Activated T-cell treated with anti-CD3 and anti-CD28 coated beads, Interleukin-2, amount 50 U/mL, for 1 hour (primary cell): ENCODE measurements at regions not wholly inside any gene's neighbourhood (a gene's known extent, or its start where the extent isn't known, plus 50 kb on each side); places are given as distances from the start of the nearest gene placed in this dataset.

Source experiments
- DNase-seq: peaks from one replicate; pipeline ENCODE4 v3.0.0-alpha.2; 2020

DNA sequence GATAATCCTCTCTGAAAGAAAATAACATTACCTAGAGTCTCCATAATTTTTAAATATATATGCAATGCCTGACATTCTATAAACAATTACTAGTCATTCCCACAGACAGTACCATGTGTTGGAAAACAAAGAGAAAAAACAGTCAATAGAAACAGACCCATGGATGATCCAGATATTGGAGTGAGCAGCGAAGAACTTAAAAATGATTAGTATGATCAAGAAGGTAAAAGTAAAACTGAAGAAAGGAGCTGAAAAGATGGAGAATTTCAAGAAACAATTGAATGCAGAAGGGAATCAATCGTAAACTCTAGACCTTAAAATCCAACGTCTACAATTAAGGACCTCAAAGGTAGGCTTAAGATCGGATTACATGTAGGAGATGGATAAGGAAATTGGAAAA is 330.6 kb downstream of the SHANK2 start:
- DNase-seq = no peak

DNA sequence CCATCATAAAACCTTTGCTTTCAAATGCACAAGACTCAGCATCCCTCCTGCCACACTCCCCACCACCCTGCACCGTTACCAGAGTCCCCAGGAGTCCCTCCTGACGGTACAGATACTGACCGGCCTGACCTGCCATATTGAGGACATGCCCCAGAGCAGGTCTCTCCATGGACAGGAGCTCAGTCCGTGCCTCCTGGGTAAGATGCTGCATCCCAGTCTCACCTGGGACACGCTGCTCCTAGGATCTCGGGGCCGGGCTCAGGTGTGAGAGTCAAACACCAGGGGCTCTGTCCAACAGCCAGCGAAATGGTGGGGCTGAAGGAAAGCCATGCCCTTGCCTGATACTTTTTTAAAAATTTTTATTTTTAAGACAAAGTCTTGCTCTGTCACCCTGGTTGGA is 328.3 kb downstream of the SHANK2 start:
- DNase-seq = no peak

DNA sequence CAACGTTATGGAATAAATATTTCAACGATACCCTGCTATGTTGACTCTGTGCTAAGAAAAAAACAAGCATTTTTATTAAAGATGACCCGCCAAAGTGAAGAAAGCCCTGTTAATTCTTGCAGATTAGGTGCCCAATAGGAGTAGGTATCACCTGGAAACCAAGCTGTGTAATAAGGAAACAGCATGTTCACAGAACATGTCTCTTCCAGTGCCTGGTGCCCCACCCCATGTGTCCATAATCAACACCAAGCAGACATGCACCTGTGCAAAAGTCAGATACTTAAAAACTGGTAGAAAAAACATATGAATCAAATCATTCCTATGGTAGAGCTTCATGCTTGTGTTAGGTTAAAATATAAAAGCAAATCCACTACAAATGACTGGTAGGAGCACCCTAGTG is 327.1 kb downstream of the SHANK2 start:
- no peak for DNase-seq

DNA sequence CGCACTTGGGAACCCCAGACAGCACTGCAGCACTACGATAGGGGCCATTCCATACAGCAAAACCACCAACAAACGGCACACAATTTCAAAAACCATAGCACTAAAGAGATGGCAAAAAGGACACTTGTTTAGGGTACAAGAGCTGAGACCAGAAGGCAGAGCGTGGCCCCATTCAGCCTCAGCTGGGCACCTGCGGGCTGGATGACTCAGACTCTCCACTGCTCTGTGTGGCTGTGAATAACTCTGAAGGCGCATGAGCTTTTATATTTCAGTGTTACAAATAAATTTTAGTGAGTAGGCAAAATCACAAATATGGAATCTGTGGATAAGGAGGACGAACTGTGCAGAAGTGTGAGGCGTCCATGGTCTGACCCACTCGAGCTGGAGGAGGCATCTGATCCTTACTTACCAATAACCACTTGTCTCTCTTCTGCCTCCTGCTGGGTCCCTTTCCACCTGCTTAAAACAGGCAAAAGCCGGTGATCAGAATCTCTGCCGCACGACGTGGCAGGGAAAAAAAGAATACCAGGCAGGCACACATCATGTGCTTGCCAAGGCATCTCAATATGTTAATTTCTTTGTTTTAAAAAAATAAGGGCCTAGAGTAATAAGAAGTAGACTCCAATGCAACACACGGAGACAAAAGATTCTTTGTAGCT is 325.7 kb downstream of the SHANK2 start:
- no peak for DNase-seq

DNA sequence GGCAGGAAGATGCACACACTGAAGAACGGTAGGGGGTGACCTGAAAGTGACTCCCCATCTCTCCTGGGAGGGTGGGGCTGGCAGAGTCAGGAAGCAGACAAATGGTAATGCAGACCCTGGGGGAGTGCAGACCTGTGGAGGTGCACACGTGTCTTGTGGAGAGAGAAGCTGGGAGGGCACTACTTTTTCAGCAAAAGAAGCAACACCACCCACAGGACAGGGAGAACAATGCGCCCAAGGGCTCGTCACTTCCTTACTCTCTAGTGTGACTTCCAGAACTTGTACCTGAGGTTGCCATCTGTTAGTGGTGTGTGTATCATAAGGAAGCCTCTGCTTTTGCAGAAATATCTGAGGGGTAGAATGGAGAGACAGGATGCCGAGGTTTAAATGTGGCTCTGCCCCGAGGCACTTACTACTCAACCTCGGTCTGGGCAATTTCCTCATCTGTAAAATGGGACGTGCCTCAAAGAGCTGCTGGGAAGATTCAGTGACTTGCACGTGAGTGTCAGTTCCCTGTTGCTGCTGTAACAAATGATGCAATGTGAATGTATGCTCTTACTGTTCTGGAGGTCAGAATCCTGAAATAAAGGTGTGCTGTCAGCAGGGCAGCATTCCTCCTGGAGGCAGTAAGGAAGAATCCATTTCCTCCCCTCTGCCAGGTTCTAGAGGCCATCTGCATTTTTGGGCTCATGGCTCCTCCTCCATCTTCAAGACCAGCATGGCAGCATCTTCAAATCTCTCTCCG is 323.4 kb downstream of the SHANK2 start:
- no peak for DNase-seq

DNA sequence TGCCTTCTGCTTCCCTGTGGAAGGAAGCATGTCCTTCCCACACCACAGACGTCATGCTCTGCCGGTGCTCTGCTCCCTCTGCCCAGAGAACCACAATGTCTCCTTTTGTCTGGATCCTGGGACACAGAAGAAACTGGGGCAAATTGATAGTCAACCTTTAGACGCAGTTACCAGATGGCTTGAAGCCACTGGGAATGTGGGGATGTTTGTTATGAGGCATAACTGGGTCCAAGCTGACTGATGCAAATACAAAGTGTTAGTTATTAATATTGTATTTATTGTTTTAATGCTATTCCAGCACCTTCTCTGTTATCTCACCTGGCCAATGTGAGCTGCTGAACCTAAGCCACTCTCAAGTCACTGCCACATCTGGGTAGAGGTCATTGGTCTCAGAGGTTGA is 322.2 kb downstream of the SHANK2 start:
- DNase-seq = no peak

DNA sequence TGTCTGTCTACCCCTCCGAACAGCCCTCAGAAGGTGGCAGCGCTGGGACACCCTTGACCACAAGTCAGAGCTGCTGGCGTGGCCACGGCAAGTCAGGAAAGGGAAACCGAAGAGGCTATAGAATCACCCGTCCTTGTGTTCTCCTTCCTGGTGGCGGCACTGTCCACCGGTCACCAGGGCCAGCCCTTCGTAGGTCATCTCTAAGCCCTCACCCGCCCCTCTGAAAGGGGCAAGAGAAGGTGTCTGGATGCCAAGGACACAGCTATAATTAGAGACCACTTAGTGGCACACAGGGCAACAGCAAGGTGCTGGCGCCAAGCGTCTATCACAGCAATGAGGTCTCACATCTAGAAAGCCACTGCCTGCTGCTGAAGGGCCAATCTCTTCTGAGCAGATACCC is 320.9 kb downstream of the SHANK2 start:
- DNase-seq = no peak

DNA sequence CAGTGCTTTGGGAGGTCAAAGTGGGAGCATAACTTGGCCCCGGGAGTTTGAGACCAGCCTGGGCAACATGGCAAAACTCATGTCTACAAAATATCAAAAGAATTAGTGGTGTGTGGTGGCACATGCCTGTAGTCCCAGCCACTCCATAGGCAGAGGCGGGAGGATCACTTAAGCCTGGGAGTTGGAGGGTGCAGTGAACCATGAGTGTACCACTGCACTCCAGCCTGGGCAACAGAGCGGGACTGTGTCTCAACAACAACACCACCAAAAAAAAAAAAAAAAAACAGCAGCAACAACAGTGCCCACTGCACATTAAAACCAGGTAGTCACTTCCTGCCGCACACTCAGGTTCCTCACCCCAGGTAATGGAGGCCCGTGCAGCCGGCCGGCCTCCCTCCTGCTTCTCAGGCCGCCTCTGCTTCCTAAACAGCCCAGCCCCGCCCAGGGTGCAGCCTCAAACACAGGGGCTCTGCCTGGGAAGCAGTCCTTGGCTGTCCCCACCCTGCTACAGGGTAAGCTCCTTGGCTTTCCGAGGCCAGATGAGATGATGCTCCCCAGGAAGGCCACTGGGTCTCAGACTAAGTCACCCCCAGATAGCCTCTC is 318.3 kb downstream of the SHANK2 start:
- DNase-seq = no peak

DNA sequence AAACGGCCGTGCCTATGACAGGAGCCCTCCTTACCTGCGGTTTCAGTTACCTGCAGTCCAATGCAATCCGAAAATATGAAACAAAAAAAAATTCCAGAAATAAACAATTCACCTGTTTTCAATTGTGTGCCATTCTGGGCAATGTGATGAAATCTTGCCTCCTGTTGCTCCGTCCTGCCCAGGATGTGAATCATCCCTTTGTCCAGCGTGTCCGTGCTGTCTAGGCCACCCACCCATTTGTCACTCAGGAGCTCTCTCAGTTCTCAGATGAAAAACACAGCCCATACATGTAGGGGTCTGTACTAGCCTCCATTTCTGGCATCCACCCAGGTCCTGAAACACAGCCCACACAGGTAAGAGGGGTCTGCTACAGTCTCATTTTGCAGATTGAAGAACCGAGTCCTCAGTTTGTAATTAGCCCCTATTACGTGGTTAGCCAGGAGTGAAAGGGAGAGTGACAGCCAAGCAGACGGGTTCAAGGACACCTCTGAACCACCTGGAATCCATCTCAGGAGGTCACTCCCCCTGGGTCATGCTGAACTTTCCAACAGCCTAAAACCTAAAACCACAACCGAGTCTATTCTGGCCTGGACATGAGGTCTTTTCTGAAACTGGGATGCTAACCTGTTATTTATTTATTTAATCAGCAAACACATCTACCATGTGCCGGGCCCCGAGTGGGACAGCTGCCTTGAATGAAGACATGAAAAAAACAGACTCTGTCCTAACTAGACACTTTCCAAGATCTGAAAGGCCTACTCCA is 317.2 kb downstream of the SHANK2 start:
- no peak for DNase-seq

DNA sequence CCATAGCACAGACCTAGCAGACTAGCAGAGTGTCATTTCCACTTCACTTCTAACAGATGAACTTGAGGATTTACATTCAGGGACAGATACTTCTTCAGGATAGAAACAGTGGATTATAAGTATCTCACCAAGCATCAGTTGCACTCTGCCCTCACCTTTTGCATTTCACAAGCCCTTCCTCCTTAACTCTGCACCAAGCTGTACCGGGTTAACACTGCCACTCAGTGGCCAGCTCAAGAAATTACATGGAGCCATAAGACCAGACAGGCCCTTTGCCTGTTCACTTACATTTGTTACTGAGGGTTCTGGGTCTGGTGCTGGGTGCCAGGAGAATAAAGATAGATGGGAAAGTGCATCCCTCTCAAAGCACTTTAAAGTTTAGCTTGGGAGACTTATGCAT is 309.8 kb downstream of the SHANK2 start:
- DNase-seq = no peak

DNA sequence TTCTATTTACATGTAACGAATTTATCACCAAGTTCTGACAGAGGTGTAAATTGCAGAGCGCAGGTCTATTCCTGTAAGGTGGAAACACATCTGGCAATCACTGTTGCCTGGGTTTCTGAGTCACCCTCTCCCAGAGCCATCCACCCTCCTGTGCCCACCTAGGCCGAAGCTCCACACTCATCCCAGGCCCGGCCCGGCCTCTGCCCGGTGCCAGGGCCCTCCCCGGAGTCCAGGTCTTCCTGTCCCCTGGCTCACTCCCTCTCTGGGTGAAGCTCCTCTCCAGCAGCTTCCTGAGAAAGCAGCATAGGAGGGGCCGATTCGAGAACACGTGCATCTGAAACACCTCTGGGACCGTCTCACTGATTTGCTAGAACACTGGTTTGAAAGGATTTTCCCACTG is 308.2 kb downstream of the SHANK2 start:
- DNase-seq = no peak

DNA sequence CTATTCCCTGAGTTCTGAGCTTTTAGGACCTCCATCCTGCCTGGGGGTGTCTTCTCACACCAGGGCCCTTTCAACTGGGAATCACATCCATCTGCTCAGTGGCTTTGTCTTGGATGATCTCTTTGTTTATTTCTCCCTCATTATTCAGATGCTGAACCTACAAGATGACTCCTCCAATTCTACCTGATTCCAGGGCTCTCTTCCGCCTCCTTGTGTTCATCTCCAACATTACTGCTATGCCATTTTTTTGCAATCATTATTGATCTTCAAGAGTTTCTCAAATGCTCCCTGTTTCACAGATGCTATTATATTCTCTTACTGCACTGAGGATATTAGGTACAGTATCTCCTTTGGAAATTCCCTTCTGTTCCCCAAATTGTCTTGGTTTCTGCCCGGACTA is 307.7 kb downstream of the SHANK2 start:
- no peak for DNase-seq

DNA sequence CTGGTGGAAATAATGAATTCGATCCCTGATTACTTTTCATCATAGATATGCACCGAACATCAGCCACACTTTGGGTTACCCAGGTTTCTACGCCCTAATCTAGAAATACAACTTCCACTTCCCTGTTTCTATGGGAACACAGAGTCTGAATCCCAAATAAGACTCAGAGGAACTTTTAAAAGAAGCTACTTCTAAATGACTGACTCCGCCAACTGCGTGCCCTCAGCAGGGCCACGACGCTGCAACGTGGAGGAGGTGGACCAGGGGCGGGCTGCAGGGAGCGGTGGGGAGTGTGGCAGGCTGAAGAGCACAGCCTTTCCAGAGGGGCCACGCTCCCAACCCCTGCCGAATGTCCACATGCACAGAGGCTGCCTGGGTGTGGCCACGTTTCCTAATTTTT is 304.0 kb downstream of the SHANK2 start:
- no peak for DNase-seq

DNA sequence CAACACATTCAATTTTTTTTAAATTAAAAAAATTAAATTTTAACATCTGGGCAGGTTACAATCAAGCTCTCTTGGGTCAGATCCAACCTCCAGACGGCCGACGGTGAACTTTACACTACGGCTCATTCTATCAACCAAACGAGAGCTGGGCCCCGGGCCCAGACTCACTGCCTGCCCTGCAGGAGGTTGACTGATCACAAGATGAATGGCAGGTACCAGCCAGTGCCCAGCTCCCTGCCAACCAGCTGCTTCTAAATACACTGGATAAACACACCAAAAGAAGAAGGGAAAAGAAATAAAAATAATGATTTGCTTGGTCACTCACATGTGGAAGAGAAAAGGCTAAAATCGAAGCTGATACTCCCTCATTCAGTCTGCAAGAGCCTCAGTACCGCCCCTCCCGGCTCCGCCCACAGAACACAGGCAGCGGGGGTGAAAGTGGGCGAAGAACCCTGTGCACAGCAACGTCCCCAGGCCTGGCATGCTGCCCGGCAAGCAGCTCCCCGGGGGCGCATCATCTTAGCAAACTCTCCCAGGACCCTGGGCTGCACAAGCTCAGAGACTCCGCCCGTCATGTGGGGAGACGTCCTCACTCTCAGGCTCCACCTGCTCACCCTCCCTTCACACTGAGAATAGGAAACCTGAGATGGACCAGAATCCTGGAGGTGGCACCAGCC is 303.4 kb downstream of the SHANK2 start:
- no peak for DNase-seq

DNA sequence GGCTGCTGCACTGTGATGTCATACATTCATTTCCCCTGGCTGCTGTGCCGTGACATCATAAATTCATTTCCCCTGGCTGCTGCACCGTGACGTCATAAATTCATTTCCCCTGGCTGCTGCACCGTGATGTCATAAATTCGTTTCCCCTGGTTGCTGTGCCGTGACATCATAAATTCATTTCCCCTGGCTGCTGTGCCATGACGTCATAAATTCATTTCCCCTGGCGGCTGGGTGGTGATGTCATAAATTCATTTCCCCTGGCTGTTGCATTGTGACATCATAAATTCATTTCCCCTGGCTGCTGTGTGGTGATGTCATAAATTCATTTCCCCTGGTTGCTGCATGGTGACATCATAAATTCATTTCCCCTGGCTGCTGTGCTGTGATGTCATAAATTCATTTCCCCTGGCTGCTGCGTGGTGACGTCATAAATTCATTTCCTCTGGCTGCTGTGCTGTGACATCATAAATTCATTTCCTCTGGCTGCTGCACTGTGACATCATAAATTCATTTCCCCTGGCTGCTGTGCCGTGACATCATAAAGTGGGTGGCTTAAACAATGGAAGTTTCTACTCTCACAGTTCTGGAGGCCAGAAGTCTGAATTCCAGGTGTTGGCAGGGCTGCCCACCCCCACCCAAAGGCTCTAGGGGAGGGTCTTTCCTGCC is 301.1 kb downstream of the SHANK2 start:
- no peak for DNase-seq

DNA sequence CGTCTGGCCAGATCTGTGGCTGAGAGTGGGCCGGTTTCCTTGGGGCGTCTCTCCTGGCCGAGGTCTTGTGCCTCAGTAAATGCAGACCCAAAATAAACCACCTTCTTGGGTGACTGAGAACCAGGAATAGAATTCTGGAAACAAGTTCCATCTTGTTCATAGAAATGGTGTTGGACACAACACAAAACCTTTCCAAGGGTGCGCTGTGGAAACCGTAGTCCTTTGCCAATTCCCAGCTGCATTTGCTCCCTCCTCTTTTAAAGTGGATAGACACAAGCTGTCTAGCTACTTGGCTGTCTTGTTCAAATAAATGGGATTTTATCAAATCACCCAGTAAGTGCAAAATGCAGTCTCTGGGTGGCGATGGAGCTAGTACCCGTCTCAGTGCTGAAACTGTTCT is 300.2 kb downstream of the SHANK2 start:
- no peak for DNase-seq

DNA sequence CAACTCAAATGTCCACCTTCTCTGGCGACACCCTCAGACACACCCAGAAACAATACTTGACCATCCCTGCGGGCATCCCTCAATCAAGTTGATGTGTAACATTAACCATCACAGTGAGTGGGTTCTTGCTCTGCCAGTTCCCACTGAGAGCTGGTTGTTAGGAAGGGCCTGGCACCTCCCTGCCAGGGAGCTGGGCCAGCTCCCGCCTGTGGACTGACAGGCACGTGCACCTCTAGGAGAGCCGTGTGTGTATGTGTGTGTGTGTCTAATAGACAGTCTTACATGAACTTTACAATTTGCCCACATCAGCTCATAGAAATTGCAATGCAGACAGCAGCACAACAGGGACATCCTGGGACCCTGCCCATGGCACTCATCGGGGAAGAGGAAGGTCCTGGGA is 298.7 kb downstream of the SHANK2 start:
- no peak for DNase-seq

DNA sequence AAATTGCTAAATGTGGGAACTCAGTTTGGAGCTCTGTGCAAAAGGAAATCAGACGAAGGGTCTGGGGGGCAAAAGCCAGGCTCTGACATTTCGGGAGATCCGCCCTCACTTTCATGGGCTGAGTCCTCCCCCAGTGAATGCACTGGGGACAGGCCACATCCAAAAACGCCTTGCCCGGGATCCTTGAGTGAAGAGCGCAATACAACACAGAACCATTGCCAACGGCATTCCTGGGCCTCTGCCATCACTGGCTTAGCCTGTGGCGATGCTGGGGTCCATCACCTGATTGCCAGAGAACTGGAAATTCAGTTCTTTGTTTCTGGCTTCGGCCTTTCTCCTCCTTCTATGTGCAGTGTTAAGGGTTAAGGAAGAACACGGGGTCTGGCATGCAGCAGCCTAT is 297.9 kb downstream of the SHANK2 start:
- DNase-seq = no peak
